Heart left ventricle (tissue), 16 donors: ENCODE measurements at regions not wholly inside any gene's neighbourhood (a gene's known extent, or its start where the extent isn't known, plus 50 kb on each side); places are given as distances from the start of the nearest gene placed in this dataset.
A peak's percentile ranks its signal among the peaks of the same experiment; 100 is the strongest.

ENCODE experiments used
- ATAC-seq, 4 donors: fragments of 200-7000 bp; cut with Tn5 transposase; one replicate each; pipeline ENCODE4 v1.9.1; 2020 to 2022; ENCODE audit warnings: moderate library complexity in 4 of 4, mild to moderate bottlenecking in 3 of 4, moderate number of reproducible peaks in 1 of 4
- DNase-seq, 5 donors: peaks; one replicate each; pipeline ENCODE4 v3.0.0-alpha.2; 2020
- H3K27ac ChIP-seq, 12 donors: fragments of 200-600 bp; sonication (generic) in 4 of 12; one replicate each; pipeline versions ENCODE4 v1.5.0 to v1.8.0; 2016 to 2022; ENCODE audit warnings: mild to moderate bottlenecking in 2 of 12
- H3K27me3 ChIP-seq, 9 donors: fragments of 200-600 bp; sonication (generic) in 2 of 9; one replicate each; pipeline versions ENCODE4 v1.5.1 to v1.8.0; 2016 to 2022; ENCODE audit warnings: mild to moderate bottlenecking in 3 of 9
- H3K36me3 ChIP-seq, 9 donors: fragments of 200-600 bp; sonication (generic) in 2 of 9; one replicate each; pipeline versions ENCODE4 v1.5.0 to v1.8.0; 2018 to 2022; ENCODE audit warnings: mild to moderate bottlenecking in 2 of 9
- H3K4me1 ChIP-seq, 12 donors: fragments of 200-600 bp; sonication (generic) in 4 of 12; one replicate each; pipeline versions ENCODE4 v1.5.0 to v1.8.0; 2016 to 2022; ENCODE audit warnings: mild to moderate bottlenecking in 3 of 12
- H3K4me3 ChIP-seq, 12 donors: fragments of 200-600 bp; sonication (generic) in 4 of 12; one replicate each; pipeline versions ENCODE4 v1.5.0 to v1.8.0; 2017 to 2022; ENCODE audit warnings: mild to moderate bottlenecking in 9 of 12, moderate library complexity in 4 of 12
- H3K9me3 ChIP-seq, 12 donors: fragments of 200-600 bp; sonication (generic) in 4 of 12; one replicate each; pipeline versions ENCODE4 v1.5.0 to v1.8.0; 2016 to 2022; ENCODE audit warnings: mild to moderate bottlenecking in 1 of 12
- CTCF ChIP-seq, 12 donors: fragments of 200-600 bp; sonication (generic) in 4 of 12; IDR thresholded peaks; one replicate each; pipeline versions ENCODE4 v1.5.0 to v1.8.0; 2018 to 2022; ENCODE audit warnings: antibody characterized with exemption in 12 of 12, mild to moderate bottlenecking in 5 of 12
- POLR2A ChIP-seq, 2 donors: fragments of 450-650 bp; IDR thresholded peaks; one replicate each; pipeline ENCODE4 v1.6.1; 2017; ENCODE audit warnings: antibody characterized with exemption in 2 of 2, mild to moderate bottlenecking in 2 of 2, moderate library complexity in 2 of 2
- WGBS, 4 donors: extraction: QIAGEN DNeasy Blood & Tissue Kit in 2 of 4; methylation state at CpG; one replicate each; pipeline versions ENCODE4 v1.1.5 to v1.1.7; 2013 to 2018; 5-methylcytosine and 5-hydroxymethylcytosine counted together
- intact Hi-C, 10 donors: fragments of 100-400 bp; cut with DNase I; formaldehyde crosslinking; loops; one replicate each; pipeline versions ENCODE4 v1.11.1 to v1.14.2; 2022
- donor health status: ischemic (EF 13 %, LVEDD 7.1; RV severe dilation, severe dysfunction).
- donor health status: healthy with polysubstance abuse.
- donor health status: DM: no; HTN: yes; CAD: no.
- donor health status: DM: no; HTN: no; CAD: no.
- donor health status: ischemic (EF 25% LVEDD 6.9; RV normal size, moderate dysfunction).
- donor health status: ischemic (EF 25% LVEDD 5.7; RV mildly dilated, moderate dysfunction).
- donor health status: healthy.
- donor health status: DM: yes; HTN: yes; CAD: no.
- donor health status: ischemic (EF 35%, LVEDD 5.7; RV mildly dilated, moderate dysfunction).
- donor health status: nonischemic (EF 11% LVEDD 7.7; RV severe dilation, severe dysfunction).
- donor health status: DM: yes; HTN: yes; CAD: no.
- donor health status: PGD.
- donor health status: ischemic (EF 29% LVEDD 5.4; RV normal size, mild dysfunction).
- donor health status: nonischemic (EF 23%, LVEDD 6.1; RV moderate dilation, normal function).

- H3K36me3 ChIP-seq = no peaks in the 10 kb centered on the region
- 79 to 88% (median 82%) methylated on average over 12 of the region's 12 CpGs for WGBS, 4 donors
- no peak for ATAC-seq
Observed at GRCh38 chr9:135350003-135350315, 129.6 kb upstream of the PPP1R26 start.

GRCh38 chr9:135353935-135354334 lies 125.6 kb upstream of the PPP1R26 start:
- DNase-seq (no peak), ATAC-seq (no peak)
- intact Hi-C loops = no loop called here
- Histone ChIP-seq H3K4me1 (no peaks in the 10 kb centered on the region), H3K27ac (no peak overlapping the region), H3K4me3 (no peak overlapping the region), H3K27me3 (peaks cover 0 to 52% (median 5%) of the 10 kb centered on the region in 9 donors), H3K36me3 (no peaks in the 10 kb centered on the region), H3K9me3 (no peaks in the 10 kb centered on the region)
- no peak for TF ChIP-seq CTCF (IDR thresholded peaks at IDR 0.05)
- no peak for TF ChIP-seq POLR2A (IDR thresholded peaks at IDR 0.05)
- 82 to 87% (median 83%) methylated on average over 14 of the region's 14 CpGs for WGBS, 4 donors

More at GRCh38 chr9:135350003-135350315, 129.6 kb upstream of the PPP1R26 start:
- Histone ChIP-seq H3K9me3 (no peaks in the 10 kb centered on the region), H3K4me3 (no peak overlapping the region), H3K4me1 (no peaks in the 10 kb centered on the region), H3K27me3 (peaks cover 0 to 72% (median 16%) of the 10 kb centered on the region in 9 donors), H3K27ac (no peak overlapping the region)
- no peak for TF ChIP-seq CTCF (IDR thresholded peaks at IDR 0.05)
- peak in 1 of 5 donors; percentile 42 for DNase-seq
- intact Hi-C loops = no loop called here

- peaks cover 0 to 54% (median 5%) of the 10 kb centered on the region in 9 donors for H3K27me3 ChIP-seq
- no peak for DNase-seq
Observed at GRCh38 chr9:135355521-135356011, 124.0 kb upstream of the PPP1R26 start.

GRCh38 chr9:135356021-135356420 lies 123.6 kb upstream of the PPP1R26 start:
- ATAC-seq = no peak
- TF ChIP-seq POLR2A (IDR thresholded peaks at IDR 0.05) = no peak
- TF ChIP-seq CTCF (IDR thresholded peaks at IDR 0.05) = no peak
- H3K27ac ChIP-seq = no peak overlapping the region
- H3K27me3 ChIP-seq = peaks cover 0 to 52% (median 5%) of the 10 kb centered on the region in 9 donors
- WGBS, 4 donors = 87 to 91% (median 89%) methylated on average over 24 to 26 of the region's 26 CpGs
- no peaks in the 10 kb centered on the region for H3K4me1 ChIP-seq
- intact Hi-C loops = no loop called here
- H3K36me3 ChIP-seq = no peaks in the 10 kb centered on the region
- no peak overlapping the region for H3K4me3 ChIP-seq
- H3K9me3 ChIP-seq = no peaks in the 10 kb centered on the region
- no peak for DNase-seq

More at GRCh38 chr9:135355521-135356011, 124.0 kb upstream of the PPP1R26 start:
- no peak for ATAC-seq
- Histone ChIP-seq H3K27ac (no peak overlapping the region), H3K4me1 (no peaks in the 10 kb centered on the region), H3K9me3 (no peaks in the 10 kb centered on the region), H3K36me3 (no peaks in the 10 kb centered on the region), H3K4me3 (no peak overlapping the region)
- no peak for TF ChIP-seq POLR2A (IDR thresholded peaks at IDR 0.05)
- WGBS, 4 donors = 77 to 88% (median 84%) methylated on average over 8 to 19 of the region's 19 CpGs
- intact Hi-C loops = no loop called here

- DNase-seq (no peak), ATAC-seq (no peak)
- Histone ChIP-seq H3K36me3 (no peaks in the 10 kb centered on the region), H3K27ac (no peak overlapping the region), H3K9me3 (no peaks in the 10 kb centered on the region), H3K27me3 (peaks cover 0 to 44% (median 5%) of the 10 kb centered on the region in 9 donors), H3K4me3 (no peak overlapping the region), H3K4me1 (no peaks in the 10 kb centered on the region)
- no peak for TF ChIP-seq CTCF (IDR thresholded peaks at IDR 0.05)
- no peak for TF ChIP-seq POLR2A (IDR thresholded peaks at IDR 0.05)
- WGBS, 4 donors = 73 to 83% (median 80%) methylated on average over 5 of the region's 5 CpGs
- intact Hi-C loops = no loop called here
Observed at GRCh38 chr9:135356796-135357195, 122.8 kb upstream of the PPP1R26 start.
